HepG2 (cell line): ENCODE measurements at regions not wholly inside any gene's neighbourhood (a gene's known extent, or its start where the extent isn't known, plus 50 kb on each side); places are given as distances from the start of the nearest gene placed in this dataset.

Experiments
- AHR ChIP-seq: IDR thresholded peaks from 2 replicates; pipeline ENCODE4 v1.6.1; 2018; ENCODE audit warnings: missing genetic modification reagents, missing compliant biosample characterization
- FLYWCH1 ChIP-seq: sonication (generic); formaldehyde crosslinking; IDR thresholded peaks from 2 replicates; pipeline ENCODE4 v1.8.1; 2023; ENCODE audit warnings: mild to moderate bottlenecking, missing genetic modification reagents
- HOXA3 ChIP-seq: sonication (generic); formaldehyde crosslinking; IDR thresholded peaks from 2 replicates; pipeline ENCODE4 v1.5.0; 2020; ENCODE audit warnings: missing genetic modification reagents
- MXD4 ChIP-seq: IDR thresholded peaks from 2 replicates; pipeline ENCODE4 v1.6.1; 2016; ENCODE audit warnings: mild to moderate bottlenecking, missing biosample characterization, missing genetic modification reagents
- ONECUT2 ChIP-seq: sonication (generic); formaldehyde crosslinking; IDR thresholded peaks from 2 replicates; pipeline ENCODE4 v1.4.0; 2020; ENCODE audit warnings: missing genetic modification reagents
- PHF5A ChIP-seq: IDR thresholded peaks from one replicate; pipeline ENCODE4 v1.6.1; 2018; ENCODE audit warnings: low read depth, missing genetic modification reagents; ENCODE audit not compliant: unreplicated experiment
- SATB2 ChIP-seq: sonication (generic); formaldehyde crosslinking; IDR thresholded peaks from 2 replicates; pipeline ENCODE4 v1.5.0; 2020; ENCODE audit warnings: missing genetic modification reagents
- SOX6 ChIP-seq, 2 experiments: fragments of 450-650 bp in 1 of 2; sonication (generic) in 1 of 2; formaldehyde crosslinking in 1 of 2; IDR thresholded peaks; 2 replicates each; pipeline versions ENCODE4 v1.4.0 to v1.6.1; 2017 to 2020; ENCODE audit warnings: antibody characterized with exemption in 1 of 2, mild to moderate bottlenecking in 1 of 2, missing genetic modification reagents in 1 of 2
- ZFY ChIP-seq: sonication (generic); formaldehyde crosslinking; IDR thresholded peaks from 2 replicates; pipeline ENCODE4 v1.4.0; 2020; ENCODE audit warnings: missing genetic modification reagents
- ZNF577 ChIP-seq: sonication (generic); formaldehyde crosslinking; IDR thresholded peaks from 2 replicates; pipeline ENCODE4 v1.4.0; 2020; ENCODE audit warnings: mild to moderate bottlenecking, low read depth, missing genetic modification reagents, borderline replicate concordance
- TF ChIP-seq, protein P1 (sequence below): IDR thresholded peaks from 2 replicates; pipeline ENCODE4 v1.6.1; 2012; ENCODE audit warnings: low read depth, low read length, improper control_type of control experiment
- TF ChIP-seq, protein P2 (sequence below): sonication (generic); formaldehyde crosslinking; IDR thresholded peaks from 2 replicates; pipeline ENCODE4 v1.9.0; 2022; ENCODE audit warnings: low read depth, missing genetic modification reagents
- TF ChIP-seq, protein P3 (sequence below): sonication (generic); formaldehyde crosslinking; IDR thresholded peaks from 2 replicates; pipeline ENCODE4 v1.4.0; 2020; ENCODE audit warnings: mild to moderate bottlenecking, missing genetic modification reagents

DNA sequence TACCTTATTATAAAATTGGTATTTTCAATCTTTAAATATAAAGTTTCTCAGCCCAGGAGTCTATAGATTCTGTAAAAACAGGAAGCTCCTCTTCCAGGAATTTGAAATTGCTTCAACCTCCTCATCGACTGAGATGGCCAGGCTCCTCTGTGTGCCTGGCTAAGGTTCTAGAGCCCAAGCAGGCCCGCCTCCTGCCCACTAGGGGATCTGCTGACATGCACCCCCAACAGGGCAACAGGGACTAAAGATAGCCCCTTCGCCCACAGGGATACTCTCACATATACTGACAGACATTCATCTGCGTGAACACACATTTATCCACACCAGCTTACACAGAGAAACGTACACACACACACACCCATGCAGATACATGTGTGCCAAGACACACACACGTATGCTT is 183.1 kb upstream of the TLE3 start (continued):
- TF ChIP-seq, protein P1, sequence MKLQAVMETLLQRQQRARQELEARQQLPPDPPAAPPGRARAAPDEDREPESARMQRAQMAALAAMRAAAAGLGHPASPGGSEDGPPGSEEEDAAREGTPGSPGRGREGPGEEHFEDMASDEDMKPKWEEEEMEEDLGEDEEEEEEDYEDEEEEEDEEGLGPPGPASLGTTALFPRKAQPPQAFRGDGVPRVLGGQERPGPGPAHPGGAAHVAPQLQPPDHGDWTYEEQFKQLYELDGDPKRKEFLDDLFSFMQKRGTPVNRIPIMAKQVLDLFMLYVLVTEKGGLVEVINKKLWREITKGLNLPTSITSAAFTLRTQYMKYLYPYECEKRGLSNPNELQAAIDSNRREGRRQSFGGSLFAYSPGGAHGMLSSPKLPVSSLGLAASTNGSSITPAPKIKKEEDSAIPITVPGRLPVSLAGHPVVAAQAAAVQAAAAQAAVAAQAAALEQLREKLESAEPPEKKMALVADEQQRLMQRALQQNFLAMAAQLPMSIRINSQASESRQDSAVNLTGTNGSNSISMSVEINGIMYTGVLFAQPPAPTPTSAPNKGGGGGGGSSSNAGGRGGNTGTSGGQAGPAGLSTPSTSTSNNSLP: no peak
- TF ChIP-seq PHF5A (no peak), SATB2 (CRISPR knock-in tag) (no peak), ZNF577 (CRISPR knock-in tag) (no peak), SOX6 (IDR thresholded peaks at IDR 0.05) (no peak), SOX6 (CRISPR knock-in tag; IDR thresholded peaks at IDR 0.05) (no peak), ZFY (no peak), AHR (CRISPR knock-in tag) (no peak), ONECUT2 (no peak), FLYWCH1 (CRISPR knock-in tag) (no peak), HOXA3 (CRISPR knock-in tag) (no peak), MXD4 (CRISPR knock-in tag) (no peak)
- TF ChIP-seq, protein P2, sequence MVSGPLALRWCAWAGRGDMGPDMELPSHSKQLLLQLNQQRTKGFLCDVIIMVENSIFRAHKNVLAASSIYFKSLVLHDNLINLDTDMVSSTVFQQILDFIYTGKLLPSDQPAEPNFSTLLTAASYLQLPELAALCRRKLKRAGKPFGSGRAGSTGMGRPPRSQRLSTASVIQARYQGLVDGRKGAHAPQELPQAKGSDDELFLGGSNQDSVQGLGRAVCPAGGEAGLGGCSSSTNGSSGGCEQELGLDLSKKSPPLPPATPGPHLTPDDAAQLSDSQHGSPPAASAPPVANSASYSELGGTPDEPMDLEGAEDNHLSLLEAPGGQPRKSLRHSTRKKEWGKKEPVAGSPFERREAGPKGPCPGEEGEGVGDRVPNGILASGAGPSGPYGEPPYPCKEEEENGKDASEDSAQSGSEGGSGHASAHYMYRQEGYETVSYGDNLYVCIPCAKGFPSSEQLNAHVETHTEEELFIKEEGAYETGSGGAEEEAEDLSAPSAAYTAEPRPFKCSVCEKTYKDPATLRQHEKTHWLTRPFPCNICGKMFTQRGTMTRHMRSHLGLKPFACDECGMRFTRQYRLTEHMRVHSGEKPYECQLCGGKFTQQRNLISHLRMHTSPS (CRISPR knock-in tag): no peak
- TF ChIP-seq, protein P3, sequence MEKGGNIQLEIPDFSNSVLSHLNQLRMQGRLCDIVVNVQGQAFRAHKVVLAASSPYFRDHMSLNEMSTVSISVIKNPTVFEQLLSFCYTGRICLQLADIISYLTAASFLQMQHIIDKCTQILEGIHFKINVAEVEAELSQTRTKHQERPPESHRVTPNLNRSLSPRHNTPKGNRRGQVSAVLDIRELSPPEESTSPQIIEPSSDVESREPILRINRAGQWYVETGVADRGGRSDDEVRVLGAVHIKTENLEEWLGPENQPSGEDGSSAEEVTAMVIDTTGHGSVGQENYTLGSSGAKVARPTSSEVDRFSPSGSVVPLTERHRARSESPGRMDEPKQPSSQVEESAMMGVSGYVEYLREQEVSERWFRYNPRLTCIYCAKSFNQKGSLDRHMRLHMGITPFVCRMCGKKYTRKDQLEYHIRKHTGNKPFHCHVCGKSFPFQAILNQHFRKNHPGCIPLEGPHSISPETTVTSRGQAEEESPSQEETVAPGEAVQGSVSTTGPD (CRISPR knock-in tag): no peak
